Activated T-cell treated with anti-CD3 and anti-CD28 coated beads for 4 hours (primary cell): ENCODE measurements at regions not wholly inside any gene's neighbourhood (a gene's known extent, or its start where the extent isn't known, plus 50 kb on each side); places are given as distances from the start of the nearest gene placed in this dataset.

ENCODE experiments used
- DNase-seq: peaks from one replicate; pipeline ENCODE4 v3.0.0-alpha.2; 2020

- no peak for DNase-seq
Measured at GRCh38 chr13:43985422-43986072, 105.8 kb downstream of the LACC1 start.

DNA sequence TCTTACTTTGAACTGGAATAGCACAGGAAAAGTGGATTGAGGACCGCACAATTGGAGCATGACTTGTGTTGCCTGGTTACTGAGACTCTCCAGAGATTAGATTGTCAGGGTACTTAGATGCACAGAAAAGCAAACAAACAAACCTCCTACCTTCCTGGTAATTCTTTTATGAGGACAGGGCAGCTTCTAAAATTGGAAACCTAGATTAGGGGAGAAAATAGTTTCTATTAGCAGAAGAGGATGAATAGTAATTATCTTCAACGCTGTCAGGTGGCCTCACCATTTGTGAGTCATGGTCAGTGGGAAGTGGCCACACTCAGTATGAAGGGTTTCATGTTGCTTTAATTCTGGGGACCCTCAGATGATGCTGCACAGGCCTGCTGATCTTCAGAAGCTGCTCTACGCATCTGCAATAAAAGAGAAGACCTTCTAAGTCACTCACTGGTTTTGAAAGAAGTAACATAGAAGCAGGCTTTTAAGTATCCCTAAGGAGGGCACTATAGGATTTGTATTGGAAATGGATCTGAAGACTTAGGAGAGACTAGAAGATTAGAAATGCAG, 106.8 kb downstream of the LACC1 start:
- no peak for DNase-seq

DNA sequence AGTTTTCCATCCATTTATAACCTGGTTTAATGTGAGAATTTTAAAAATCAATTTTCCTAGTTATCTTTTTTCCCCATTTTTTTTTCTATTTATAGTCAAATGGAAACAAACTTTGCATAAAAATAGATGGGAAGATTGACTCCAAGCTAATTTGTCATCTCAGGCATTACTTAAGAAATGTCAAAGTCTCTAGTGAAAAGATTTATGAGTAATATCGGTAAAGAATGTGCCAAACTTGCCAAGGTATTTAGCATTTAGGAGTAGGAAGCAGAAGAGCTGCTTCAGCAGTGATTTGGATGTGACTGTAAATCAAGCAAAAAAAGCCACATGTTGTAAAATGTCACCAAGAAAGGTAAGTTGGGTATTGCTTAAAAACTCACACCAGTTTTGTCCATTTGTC, 108.6 kb downstream of the LACC1 start:
- DNase-seq: no peak

GRCh38 chr13:43990021-43990420, 110.3 kb downstream of the LACC1 start:
- no peak for DNase-seq

DNA sequence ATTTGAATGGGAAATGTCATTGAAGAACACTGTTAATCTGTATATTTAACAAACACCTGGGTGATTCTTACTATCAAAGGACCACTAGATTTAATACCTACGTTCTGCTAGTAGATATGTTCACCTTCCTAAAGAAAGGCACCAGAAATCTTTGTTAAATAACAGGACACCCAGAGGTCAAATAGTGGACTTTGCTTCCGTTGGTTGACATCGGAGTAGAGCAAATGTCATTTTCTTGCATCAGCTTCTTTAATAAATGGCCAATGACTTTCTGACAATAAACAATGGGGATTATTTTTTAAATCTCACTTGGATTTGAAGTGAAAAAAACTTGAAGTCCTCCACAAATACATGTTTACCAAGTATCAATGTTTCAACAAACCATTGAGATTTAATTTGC, 111.1 kb downstream of the LACC1 start:
- DNase-seq: no peak

DNA sequence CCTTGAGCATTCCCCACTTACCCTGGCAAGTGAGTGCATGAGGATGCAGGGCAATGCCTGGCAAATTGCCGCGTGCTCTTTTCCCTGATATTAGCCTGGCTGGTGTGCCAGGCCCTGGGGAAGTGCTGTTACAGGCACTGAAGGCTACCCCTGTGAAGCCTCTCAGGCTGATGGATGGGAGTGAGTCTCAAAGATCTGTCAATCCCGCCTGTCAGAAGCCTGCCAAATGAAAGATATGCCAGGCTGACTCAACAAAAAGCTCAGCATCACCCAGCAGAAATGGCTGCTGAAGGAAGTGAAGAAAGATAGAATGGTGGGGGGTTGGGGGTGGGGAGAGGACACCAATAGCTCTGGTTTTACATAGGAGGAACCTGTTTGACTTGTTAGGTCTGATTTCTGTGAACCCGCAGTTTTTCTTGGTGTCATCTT, 112.1 kb downstream of the LACC1 start:
- DNase-seq: no peak

- no peak for DNase-seq
Measured at GRCh38 chr13:43992211-43992610, 112.5 kb downstream of the LACC1 start.

DNA sequence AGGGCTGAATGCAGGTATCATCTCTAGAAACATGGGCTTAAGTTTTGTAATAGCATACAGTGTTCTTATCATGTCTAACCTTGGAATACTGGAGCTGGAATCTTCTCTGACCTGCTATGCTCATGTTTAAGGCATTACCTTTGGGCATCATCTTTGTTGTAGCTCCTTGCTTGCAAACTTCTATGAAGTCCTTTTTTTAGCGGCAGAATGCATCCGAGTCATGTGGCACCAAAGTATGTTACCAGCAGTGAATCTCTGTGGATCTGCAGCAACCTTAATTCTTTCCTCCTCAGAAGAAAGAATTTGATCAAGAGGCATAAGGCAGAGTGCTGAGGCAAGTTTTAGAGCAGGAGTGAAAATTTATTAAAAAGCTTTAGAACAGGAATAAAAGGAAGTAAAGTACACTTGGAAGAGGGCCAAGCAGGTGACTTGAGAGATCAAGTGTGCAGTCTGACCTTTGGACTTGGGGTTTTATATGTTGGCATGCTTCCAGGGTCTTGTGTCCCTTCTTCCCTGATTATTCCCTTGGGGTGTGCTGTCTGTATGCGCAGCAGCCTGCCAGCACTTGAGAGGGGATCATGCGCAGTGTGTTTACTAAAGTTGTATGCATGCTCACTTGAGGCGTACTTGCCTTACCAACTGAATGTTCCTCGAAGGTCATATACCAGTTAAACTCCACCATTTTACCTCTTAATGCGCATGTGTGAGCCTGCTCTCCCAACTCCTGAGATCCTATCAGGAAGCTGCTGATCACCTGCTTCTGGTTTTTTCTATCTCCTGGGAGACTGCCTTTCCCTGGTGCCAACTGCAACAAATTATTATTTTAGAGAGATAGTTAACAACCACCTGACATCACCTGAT, 115.5 kb downstream of the LACC1 start:
- DNase-seq: no peak

GRCh38 chr13:43996221-43996620, 116.5 kb downstream of the LACC1 start:
- DNase-seq: no peak

- DNase-seq: no peak
Measured at GRCh38 chr13:44003481-44003880, 123.8 kb downstream of the LACC1 start.

GRCh38 chr13:44004878-44005277, 125.2 kb downstream of the LACC1 start:
- DNase-seq: no peak

DNA sequence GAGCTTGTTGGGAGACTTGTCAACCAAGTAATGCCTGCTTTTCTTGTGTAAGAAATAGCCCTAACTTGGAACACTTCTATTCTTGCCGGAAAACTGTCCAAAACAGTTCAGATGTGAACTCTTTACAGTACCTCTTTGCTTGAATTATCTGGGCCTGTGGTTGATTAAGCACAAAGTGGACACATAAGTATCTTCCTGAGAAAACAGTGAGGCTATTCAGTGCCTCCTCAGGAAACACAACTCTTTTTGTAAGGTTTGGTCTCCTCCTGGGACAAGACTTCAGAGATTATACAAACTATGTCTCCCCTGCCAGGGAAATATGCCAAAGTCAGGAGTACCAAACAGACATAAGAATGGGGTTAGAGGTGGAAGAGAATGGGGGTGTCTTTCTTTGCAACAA, 127.7 kb downstream of the LACC1 start:
- no peak for DNase-seq

GRCh38 chr13:44011036-44011435, 131.3 kb downstream of the LACC1 start:
- no peak for DNase-seq

GRCh38 chr13:44012910-44013757, 133.4 kb downstream of the LACC1 start:
- DNase-seq: no peak

- no peak for DNase-seq
Measured at GRCh38 chr13:44013758-44014291, 134.1 kb downstream of the LACC1 start.

- no peak for DNase-seq
Measured at GRCh38 chr13:44014501-44014900, 134.8 kb downstream of the LACC1 start.

DNA sequence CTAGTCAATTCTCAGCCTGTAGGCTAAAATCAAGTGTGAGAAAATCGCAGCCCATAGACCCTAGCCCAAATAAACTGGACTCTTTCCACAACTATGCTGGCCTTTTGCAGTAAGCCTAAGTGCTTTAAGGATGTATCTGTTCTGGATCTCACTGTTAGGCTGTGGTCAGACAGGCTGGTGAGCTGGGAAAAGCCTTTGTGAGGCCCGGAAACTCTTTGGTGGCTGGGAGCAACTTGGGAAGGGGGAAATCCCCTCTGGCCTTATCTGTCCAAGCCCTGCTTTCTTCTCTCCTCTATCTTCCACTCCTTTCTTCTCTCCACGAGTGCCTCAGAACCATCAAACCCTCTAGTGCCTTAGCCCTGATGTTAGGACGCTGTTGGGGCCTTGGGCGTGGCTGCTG, 135.4 kb downstream of the LACC1 start:
- no peak for DNase-seq

DNA sequence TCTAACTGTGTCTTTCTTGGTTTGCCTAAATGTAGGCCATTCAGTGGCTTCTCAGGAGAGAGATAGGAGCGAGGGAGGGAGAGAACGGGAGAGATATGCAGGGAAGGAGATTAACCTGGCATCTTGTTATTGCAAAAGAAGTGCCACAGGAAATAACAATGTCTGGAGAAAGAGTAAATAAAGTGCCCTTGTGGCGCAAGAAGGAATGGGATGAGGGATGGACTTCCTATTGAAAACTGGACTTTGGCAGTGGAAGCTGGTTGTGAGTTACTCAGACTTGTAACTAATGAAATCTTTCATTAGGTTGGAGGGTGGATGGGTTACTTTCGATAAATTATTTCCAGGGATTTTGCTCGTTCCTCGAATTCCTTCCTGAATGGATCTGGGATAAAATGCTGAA, 136.1 kb downstream of the LACC1 start:
- no peak for DNase-seq

DNA sequence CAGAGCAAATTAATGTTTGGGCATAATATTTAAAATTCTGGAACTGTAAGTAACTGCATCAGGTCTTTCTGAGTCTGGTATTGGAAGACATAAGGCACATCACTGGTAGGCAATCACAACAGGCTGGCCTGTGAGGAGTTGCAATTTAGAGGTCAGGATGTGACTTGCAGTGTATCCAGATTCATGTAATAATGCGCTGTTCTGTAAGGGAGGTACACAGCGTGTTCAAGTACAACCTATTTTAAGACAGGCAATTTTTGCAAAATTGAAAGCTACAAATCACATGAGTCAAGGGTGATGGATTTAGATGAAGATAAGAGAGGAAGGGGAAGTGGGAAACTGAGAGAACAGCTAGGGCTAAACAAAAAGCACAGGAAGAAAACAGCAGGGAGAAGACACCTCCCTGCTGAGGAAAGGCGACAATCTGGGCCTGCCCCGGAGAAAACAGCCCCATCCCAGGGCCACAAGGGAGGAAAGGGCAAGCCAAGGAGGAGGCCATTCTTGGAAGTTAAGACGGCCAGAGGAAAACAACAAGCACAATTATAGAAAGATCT, 138.1 kb downstream of the LACC1 start:
- DNase-seq: no peak

DNA sequence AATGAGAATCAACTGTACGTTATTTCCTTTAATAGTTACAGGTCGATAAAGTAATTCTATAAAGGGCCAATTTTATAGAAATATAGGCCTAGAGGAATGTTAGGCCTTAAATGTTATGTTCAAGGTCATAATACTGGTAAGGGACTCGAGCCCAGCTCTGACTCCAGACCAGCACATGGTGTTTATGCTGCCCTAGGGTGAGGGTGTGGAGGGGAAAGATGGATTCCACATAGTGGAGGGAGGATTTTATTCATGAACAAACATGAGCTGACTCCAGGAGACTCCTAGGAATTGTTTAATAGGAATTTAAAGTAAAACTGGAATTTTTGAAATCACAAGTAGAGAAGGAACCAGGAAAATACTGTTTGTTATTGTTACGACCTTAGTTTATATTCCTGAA, 139.9 kb downstream of the LACC1 start:
- no peak for DNase-seq

DNA sequence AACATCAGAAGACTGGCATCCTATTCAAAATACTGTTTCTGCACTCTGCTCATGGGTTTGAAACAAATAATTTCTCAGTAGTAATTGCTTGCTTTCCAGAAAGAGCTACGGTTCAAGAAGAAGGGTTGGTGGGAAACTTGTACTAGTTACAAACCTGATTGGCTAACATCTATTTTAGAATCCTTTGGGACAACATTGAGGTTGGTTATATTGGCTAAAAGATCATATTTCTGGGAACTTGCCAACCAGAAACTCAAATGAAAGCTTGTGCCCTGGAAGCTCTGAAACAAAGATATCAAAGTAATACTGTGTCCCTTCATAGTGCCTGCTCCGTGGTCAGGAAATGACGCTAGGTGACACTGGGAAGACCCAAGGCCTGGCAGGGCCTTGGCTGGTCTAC, 141.7 kb downstream of the LACC1 start:
- no peak for DNase-seq

DNA sequence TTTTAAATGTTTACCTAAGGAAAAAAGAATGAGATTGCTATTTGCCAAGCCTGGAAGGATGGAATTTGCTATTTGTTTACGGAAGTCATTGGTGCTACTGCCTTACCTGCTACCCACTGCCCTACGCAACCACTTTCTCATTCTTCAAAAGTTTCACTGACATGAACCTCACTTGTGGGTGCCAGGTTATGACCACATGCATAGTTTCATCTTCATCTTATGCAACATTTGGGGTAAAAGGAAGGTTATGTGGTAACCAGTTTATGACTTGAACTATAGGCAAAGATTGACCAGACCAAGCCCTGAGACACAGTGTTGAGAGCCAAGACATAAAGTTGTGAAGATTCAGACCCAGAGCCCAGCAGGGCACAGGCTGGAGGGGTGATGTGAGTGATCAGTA, 142.5 kb downstream of the LACC1 start:
- DNase-seq: no peak
